ENCODE measurements at regions not wholly inside any gene's neighbourhood (a gene's known extent, or its start where the extent isn't known, plus 50 kb on each side); places are given as distances from the start of the nearest gene placed in this dataset.

DNA sequence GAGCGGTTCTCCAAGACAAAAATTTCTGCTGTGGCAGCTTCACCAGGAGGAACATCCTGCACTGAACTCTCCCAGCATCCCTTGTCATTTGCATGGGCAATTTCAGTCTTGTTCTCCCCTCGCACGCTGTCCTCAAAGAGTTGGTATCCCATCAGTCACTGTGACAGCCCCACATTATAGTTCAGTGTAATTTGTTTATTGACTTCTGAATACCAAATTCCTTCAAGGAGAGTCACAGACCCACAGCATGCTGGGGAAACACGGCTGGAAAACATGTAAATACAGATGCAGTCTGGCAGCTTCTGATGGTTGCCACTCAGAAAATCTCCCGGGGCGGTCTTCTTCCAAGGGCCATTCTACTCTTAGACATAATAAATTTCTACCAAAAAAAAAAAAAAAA, 151.0 kb upstream of the NEBL start:
- Histone ChIP-seq H3F3A (ENCODE audit: insufficient read depth, low read length, poor library complexity, severe bottlenecking) (no peaks in the 10 kb centered on the region), H4K20me1 (ENCODE audit: insufficient read depth) (no peaks in the 10 kb centered on the region), H3K4me3 (ENCODE audit: low read length) (no peak overlapping the region), H3K9me2 (ENCODE audit: insufficient read depth, low read length) (no peaks in the 10 kb centered on the region), H3K9me3 (ENCODE audit: low read length) (no peaks in the 10 kb centered on the region), H2AFZ (ENCODE audit: low read depth, low read length) (no peak overlapping the region), H3K4me2 (ENCODE audit: low read length) (no peak overlapping the region), H3K9ac (ENCODE audit: low read length) (no peak overlapping the region), H3K36me3 (ENCODE audit: insufficient read depth, low read length) (no peaks in the 10 kb centered on the region), H3K27me3 (ENCODE audit: insufficient read depth, low read depth, low read length) (no peaks in the 10 kb centered on the region), H3K27ac (ENCODE audit: low read length) (no peak overlapping the region), H3K79me2 (replicated peaks; ENCODE audit: insufficient read depth, low read length) (no peaks in the 10 kb centered on the region)
- no peak for TF ChIP-seq TAF1 (IDR thresholded peaks at IDR 0.05; ENCODE audit: low read depth)
- TF ChIP-seq POLR2AphosphoS5 (IDR thresholded peaks at IDR 0.05): peak; percentile 27

DNA sequence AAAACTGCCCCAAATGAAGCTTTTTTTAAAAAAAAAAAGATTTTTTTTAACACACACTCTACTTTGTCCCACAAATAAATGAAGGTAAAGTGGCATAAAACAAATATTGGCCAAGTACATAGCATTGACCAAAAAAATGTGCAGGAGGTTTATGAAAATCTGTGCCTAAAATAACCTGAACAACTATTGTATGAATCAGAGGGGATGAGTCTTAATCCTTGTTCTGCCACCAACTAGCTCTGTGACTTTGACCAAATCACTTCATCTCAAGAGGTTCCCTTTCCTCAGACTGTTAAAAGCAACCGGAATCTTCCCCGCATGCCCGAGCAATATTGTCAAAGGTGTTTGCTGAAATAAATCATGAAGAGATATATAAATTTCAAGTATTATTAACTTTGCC, 150.4 kb upstream of the NEBL start:
- no peaks in the 10 kb centered on the region for H3K79me2 ChIP-seq (replicated peaks; ENCODE audit: insufficient read depth, low read length)
- H3K4me2 ChIP-seq (ENCODE audit: low read length): no peak overlapping the region
- no peaks in the 10 kb centered on the region for H4K20me1 ChIP-seq (ENCODE audit: insufficient read depth)
- H3K27ac ChIP-seq (ENCODE audit: low read length): no peak overlapping the region
- no peaks in the 10 kb centered on the region for H3K9me3 ChIP-seq (ENCODE audit: low read length)
- no peak overlapping the region for H3K4me3 ChIP-seq (ENCODE audit: low read length)
- no peaks in the 10 kb centered on the region for H3K9me2 ChIP-seq (ENCODE audit: insufficient read depth, low read length)
- no peak overlapping the region for H2AFZ ChIP-seq (ENCODE audit: low read depth, low read length)
- no peaks in the 10 kb centered on the region for H3K27me3 ChIP-seq (ENCODE audit: insufficient read depth, low read depth, low read length)
- no peak for TF ChIP-seq TAF1 (IDR thresholded peaks at IDR 0.05; ENCODE audit: low read depth)
- TF ChIP-seq EP300 (conservative IDR thresholded peaks at IDR 0.05; ENCODE audit: poor library complexity, severe bottlenecking): no peak
- TF ChIP-seq, protein P1, sequence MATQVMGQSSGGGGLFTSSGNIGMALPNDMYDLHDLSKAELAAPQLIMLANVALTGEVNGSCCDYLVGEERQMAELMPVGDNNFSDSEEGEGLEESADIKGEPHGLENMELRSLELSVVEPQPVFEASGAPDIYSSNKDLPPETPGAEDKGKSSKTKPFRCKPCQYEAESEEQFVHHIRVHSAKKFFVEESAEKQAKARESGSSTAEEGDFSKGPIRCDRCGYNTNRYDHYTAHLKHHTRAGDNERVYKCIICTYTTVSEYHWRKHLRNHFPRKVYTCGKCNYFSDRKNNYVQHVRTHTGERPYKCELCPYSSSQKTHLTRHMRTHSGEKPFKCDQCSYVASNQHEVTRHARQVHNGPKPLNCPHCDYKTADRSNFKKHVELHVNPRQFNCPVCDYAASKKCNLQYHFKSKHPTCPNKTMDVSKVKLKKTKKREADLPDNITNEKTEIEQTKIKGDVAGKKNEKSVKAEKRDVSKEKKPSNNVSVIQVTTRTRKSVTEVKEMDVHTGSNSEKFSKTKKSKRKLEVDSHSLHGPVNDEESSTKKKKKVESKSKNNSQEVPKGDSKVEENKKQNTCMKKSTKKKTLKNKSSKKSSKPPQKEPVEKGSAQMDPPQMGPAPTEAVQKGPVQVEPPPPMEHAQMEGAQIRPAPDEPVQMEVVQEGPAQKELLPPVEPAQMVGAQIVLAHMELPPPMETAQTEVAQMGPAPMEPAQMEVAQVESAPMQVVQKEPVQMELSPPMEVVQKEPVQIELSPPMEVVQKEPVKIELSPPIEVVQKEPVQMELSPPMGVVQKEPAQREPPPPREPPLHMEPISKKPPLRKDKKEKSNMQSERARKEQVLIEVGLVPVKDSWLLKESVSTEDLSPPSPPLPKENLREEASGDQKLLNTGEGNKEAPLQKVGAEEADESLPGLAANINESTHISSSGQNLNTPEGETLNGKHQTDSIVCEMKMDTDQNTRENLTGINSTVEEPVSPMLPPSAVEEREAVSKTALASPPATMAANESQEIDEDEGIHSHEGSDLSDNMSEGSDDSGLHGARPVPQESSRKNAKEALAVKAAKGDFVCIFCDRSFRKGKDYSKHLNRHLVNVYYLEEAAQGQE (IDR thresholded peaks at IDR 0.05; ENCODE audit: borderline replicate concordance): no peak
- no peak for TF ChIP-seq MXI1 (conservative IDR thresholded peaks at IDR 0.05; ENCODE audit: poor library complexity, severe bottlenecking)
- no peak for TF ChIP-seq EZH2 (IDR thresholded peaks at IDR 0.05; ENCODE audit: borderline replicate concordance, insufficient read depth, low read length, poor library complexity, severe bottlenecking)
- no peak for TF ChIP-seq RAD21 (conservative IDR thresholded peaks at IDR 0.05)
- TF ChIP-seq SMC3 (conservative IDR thresholded peaks at IDR 0.05; ENCODE audit: poor library complexity): no peak
- TF ChIP-seq POLR2AphosphoS5 (IDR thresholded peaks at IDR 0.05): no peak
- TF ChIP-seq, protein P2, sequence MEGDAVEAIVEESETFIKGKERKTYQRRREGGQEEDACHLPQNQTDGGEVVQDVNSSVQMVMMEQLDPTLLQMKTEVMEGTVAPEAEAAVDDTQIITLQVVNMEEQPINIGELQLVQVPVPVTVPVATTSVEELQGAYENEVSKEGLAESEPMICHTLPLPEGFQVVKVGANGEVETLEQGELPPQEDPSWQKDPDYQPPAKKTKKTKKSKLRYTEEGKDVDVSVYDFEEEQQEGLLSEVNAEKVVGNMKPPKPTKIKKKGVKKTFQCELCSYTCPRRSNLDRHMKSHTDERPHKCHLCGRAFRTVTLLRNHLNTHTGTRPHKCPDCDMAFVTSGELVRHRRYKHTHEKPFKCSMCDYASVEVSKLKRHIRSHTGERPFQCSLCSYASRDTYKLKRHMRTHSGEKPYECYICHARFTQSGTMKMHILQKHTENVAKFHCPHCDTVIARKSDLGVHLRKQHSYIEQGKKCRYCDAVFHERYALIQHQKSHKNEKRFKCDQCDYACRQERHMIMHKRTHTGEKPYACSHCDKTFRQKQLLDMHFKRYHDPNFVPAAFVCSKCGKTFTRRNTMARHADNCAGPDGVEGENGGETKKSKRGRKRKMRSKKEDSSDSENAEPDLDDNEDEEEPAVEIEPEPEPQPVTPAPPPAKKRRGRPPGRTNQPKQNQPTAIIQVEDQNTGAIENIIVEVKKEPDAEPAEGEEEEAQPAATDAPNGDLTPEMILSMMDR (IDR thresholded peaks at IDR 0.05; ENCODE audit: poor library complexity, severe bottlenecking): no peak
- no peaks in the 10 kb centered on the region for H3F3A ChIP-seq (ENCODE audit: insufficient read depth, low read length, poor library complexity, severe bottlenecking)
- H3K9ac ChIP-seq (ENCODE audit: low read length): no peak overlapping the region
- no peaks in the 10 kb centered on the region for H3K36me3 ChIP-seq (ENCODE audit: insufficient read depth, low read length)

DNA sequence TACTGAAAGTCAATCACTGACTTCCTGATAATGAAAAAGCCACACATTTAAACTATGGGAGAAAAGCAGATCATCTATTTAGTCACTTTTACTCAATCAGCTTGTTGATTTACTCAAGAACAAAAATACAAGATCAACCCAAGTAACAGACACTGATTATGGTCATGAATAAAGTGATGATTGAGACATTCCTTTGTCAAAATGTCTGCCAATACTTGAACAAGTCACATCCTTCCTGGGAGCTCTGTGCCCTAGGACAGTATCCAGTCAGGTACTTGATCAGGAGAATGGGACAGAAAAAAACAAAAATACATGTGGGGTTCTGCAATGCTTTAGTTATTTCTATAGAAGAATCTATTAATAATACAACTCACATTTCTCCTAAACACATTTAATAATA, 150.0 kb upstream of the NEBL start:
- Histone ChIP-seq H3K36me3 (ENCODE audit: insufficient read depth, low read length) (no peaks in the 10 kb centered on the region), H3K9me2 (ENCODE audit: insufficient read depth, low read length) (no peaks in the 10 kb centered on the region), H3K4me3 (ENCODE audit: low read length) (no peak overlapping the region), H3K27me3 (ENCODE audit: insufficient read depth, low read depth, low read length) (no peaks in the 10 kb centered on the region), H2AFZ (ENCODE audit: low read depth, low read length) (no peak overlapping the region), H3K9ac (ENCODE audit: low read length) (no peak overlapping the region), H3F3A (ENCODE audit: insufficient read depth, low read length, poor library complexity, severe bottlenecking) (no peaks in the 10 kb centered on the region), H4K20me1 (ENCODE audit: insufficient read depth) (no peaks in the 10 kb centered on the region), H3K4me2 (ENCODE audit: low read length) (no peak overlapping the region), H3K9me3 (ENCODE audit: low read length) (no peaks in the 10 kb centered on the region), H3K27ac (ENCODE audit: low read length) (no peak overlapping the region), H3K79me2 (replicated peaks; ENCODE audit: insufficient read depth, low read length) (no peaks in the 10 kb centered on the region)
- TF ChIP-seq MXI1 (conservative IDR thresholded peaks at IDR 0.05; ENCODE audit: poor library complexity, severe bottlenecking) (no peak), TAF1 (IDR thresholded peaks at IDR 0.05; ENCODE audit: low read depth) (no peak), RAD21 (conservative IDR thresholded peaks at IDR 0.05) (no peak), POLR2AphosphoS5 (IDR thresholded peaks at IDR 0.05) (no peak), EP300 (conservative IDR thresholded peaks at IDR 0.05; ENCODE audit: poor library complexity, severe bottlenecking) (no peak), EZH2 (IDR thresholded peaks at IDR 0.05; ENCODE audit: borderline replicate concordance, insufficient read depth, low read length, poor library complexity, severe bottlenecking) (no peak), SMC3 (conservative IDR thresholded peaks at IDR 0.05; ENCODE audit: poor library complexity) (no peak)
- TF ChIP-seq, protein P2 (IDR thresholded peaks at IDR 0.05; ENCODE audit: poor library complexity, severe bottlenecking): no peak
- TF ChIP-seq, protein P1 (IDR thresholded peaks at IDR 0.05; ENCODE audit: borderline replicate concordance): no peak
